ENCODE measurements at regions not wholly inside any gene's neighbourhood (a gene's known extent, or its start where the extent isn't known, plus 50 kb on each side); places are given as distances from the start of the nearest gene placed in this dataset.

- no peak overlapping the region for H3K9ac ChIP-seq (ENCODE audit: low read depth, low read length)
- TF ChIP-seq EZH2 (IDR thresholded peaks at IDR 0.05; ENCODE audit: borderline replicate concordance, low read depth, low read length, severe bottlenecking) (no peak), CTCF (IDR thresholded peaks at IDR 0.05; ENCODE audit: borderline replicate concordance, extremely low read depth, low read length, poor library complexity, severe bottlenecking) (no peak)
- H3K9me3 ChIP-seq (ENCODE audit: insufficient read depth, low read length, severe bottlenecking) = no peaks in the 10 kb centered on the region
- no peak overlapping the region for H2AFZ ChIP-seq (ENCODE audit: low read depth, low read length)
- no peak overlapping the region for H3K4me3 ChIP-seq (ENCODE audit: low read depth in 1 of 2, low read length in 2 of 2)
- H4K20me1 ChIP-seq (ENCODE audit: insufficient read depth, low read length) = no peaks in the 10 kb centered on the region
- no peaks in the 10 kb centered on the region for H3K27me3 ChIP-seq (ENCODE audit: insufficient read depth, low read length, poor library complexity)
- DNase-seq (no peak), ATAC-seq (ENCODE audit: insufficient read depth, low read depth) (no peak)
- no peaks in the 10 kb centered on the region for H3K79me2 ChIP-seq (ENCODE audit: insufficient read depth, low read length)
- H3K4me1 ChIP-seq (ENCODE audit: insufficient read depth, low read length) = no peaks in the 10 kb centered on the region
- H3K36me3 ChIP-seq (ENCODE audit: insufficient read depth, low read length) = no peaks in the 10 kb centered on the region
- H3K4me2 ChIP-seq (ENCODE audit: insufficient read depth, low read length) = no peak overlapping the region
- H3K27ac ChIP-seq (ENCODE audit: low read length) = no peak overlapping the region
Observed at GRCh38 chr5:101430551-101430950, 527.5 kb upstream of the ST8SIA4 start.

GRCh38 chr5:101429241-101429640 lies 526.2 kb upstream of the ST8SIA4 start:
- Histone ChIP-seq H3K36me3 (ENCODE audit: insufficient read depth, low read length) (no peaks in the 10 kb centered on the region), H4K20me1 (ENCODE audit: insufficient read depth, low read length) (no peaks in the 10 kb centered on the region), H3K4me1 (ENCODE audit: insufficient read depth, low read length) (no peaks in the 10 kb centered on the region), H3K79me2 (ENCODE audit: insufficient read depth, low read length) (no peaks in the 10 kb centered on the region), H3K27ac (ENCODE audit: low read length) (no peak overlapping the region), H3K9me3 (ENCODE audit: insufficient read depth, low read length, severe bottlenecking) (no peaks in the 10 kb centered on the region), H2AFZ (ENCODE audit: low read depth, low read length) (no peak overlapping the region), H3K4me3 (ENCODE audit: low read depth in 1 of 2, low read length in 2 of 2) (no peak overlapping the region), H3K4me2 (ENCODE audit: insufficient read depth, low read length) (no peak overlapping the region), H3K27me3 (ENCODE audit: insufficient read depth, low read length, poor library complexity) (no peaks in the 10 kb centered on the region), H3K9ac (ENCODE audit: low read depth, low read length) (no peak overlapping the region)
- no peak for DNase-seq
- ATAC-seq (ENCODE audit: insufficient read depth, low read depth) = no peak
- TF ChIP-seq CTCF (IDR thresholded peaks at IDR 0.05; ENCODE audit: borderline replicate concordance, extremely low read depth, low read length, poor library complexity, severe bottlenecking) (no peak), EZH2 (IDR thresholded peaks at IDR 0.05; ENCODE audit: borderline replicate concordance, low read depth, low read length, severe bottlenecking) (no peak)

GRCh38 chr5:101425339-101425859 lies 522.3 kb upstream of the ST8SIA4 start:
- Histone ChIP-seq H3K27ac (ENCODE audit: low read length) (no peak overlapping the region), H3K79me2 (ENCODE audit: insufficient read depth, low read length) (no peaks in the 10 kb centered on the region), H3K4me1 (ENCODE audit: insufficient read depth, low read length) (no peaks in the 10 kb centered on the region), H3K9me3 (ENCODE audit: insufficient read depth, low read length, severe bottlenecking) (no peaks in the 10 kb centered on the region), H3K4me2 (ENCODE audit: insufficient read depth, low read length) (no peak overlapping the region), H4K20me1 (ENCODE audit: insufficient read depth, low read length) (no peaks in the 10 kb centered on the region), H2AFZ (ENCODE audit: low read depth, low read length) (no peak overlapping the region), H3K9ac (ENCODE audit: low read depth, low read length) (no peak overlapping the region), H3K36me3 (ENCODE audit: insufficient read depth, low read length) (no peaks in the 10 kb centered on the region), H3K4me3 (ENCODE audit: low read depth in 1 of 2, low read length in 2 of 2) (no peak overlapping the region), H3K27me3 (ENCODE audit: insufficient read depth, low read length, poor library complexity) (no peaks in the 10 kb centered on the region)
- no peak for TF ChIP-seq CTCF (IDR thresholded peaks at IDR 0.05; ENCODE audit: borderline replicate concordance, extremely low read depth, low read length, poor library complexity, severe bottlenecking)
- TF ChIP-seq EZH2 (IDR thresholded peaks at IDR 0.05; ENCODE audit: borderline replicate concordance, low read depth, low read length, severe bottlenecking) = no peak
- no peak for DNase-seq
- ATAC-seq (ENCODE audit: insufficient read depth, low read depth) = no peak

Measured in DND-41 (cell line).